ENCODE measurements at regions not wholly inside any gene's neighbourhood (a gene's known extent, or its start where the extent isn't known, plus 50 kb on each side); places are given as distances from the start of the nearest gene placed in this dataset.
A peak's percentile ranks its signal among the peaks of the same experiment; 100 is the strongest.

GRCh38 chr4:53937918-53938317 lies 126.5 kb downstream of the CHIC2 start:
- no peak for TF ChIP-seq CTCF (IDR thresholded peaks at IDR 0.05; ENCODE audit: borderline replicate concordance, insufficient read depth, low read depth, low read length)
- H3K4me3 ChIP-seq (ENCODE audit: low read depth, low read length): no peak overlapping the region

GRCh38 chr4:53937327-53937726 lies 127.1 kb downstream of the CHIC2 start:
- no peak for TF ChIP-seq CTCF (IDR thresholded peaks at IDR 0.05; ENCODE audit: borderline replicate concordance, insufficient read depth, low read depth, low read length)
- no peak overlapping the region for H3K4me3 ChIP-seq (ENCODE audit: low read depth, low read length)

- no peak overlapping the region for H3K4me3 ChIP-seq (ENCODE audit: low read depth, low read length)
- TF ChIP-seq CTCF (IDR thresholded peaks at IDR 0.05; ENCODE audit: borderline replicate concordance, insufficient read depth, low read depth, low read length): no peak
These were observed 128.6 kb downstream of the CHIC2 start for GRCh38 chr4:53935780-53936179.

GRCh38 chr4:53932796-53933610 lies 131.4 kb downstream of the CHIC2 start:
- TF ChIP-seq CTCF (IDR thresholded peaks at IDR 0.05; ENCODE audit: borderline replicate concordance, insufficient read depth, low read depth, low read length): no peak
- H3K4me3 ChIP-seq (ENCODE audit: low read depth, low read length): no peak overlapping the region

- H3K4me3 ChIP-seq (ENCODE audit: low read depth, low read length): no peak overlapping the region
- TF ChIP-seq CTCF (IDR thresholded peaks at IDR 0.05; ENCODE audit: borderline replicate concordance, insufficient read depth, low read depth, low read length): no peak
These were observed 132.9 kb downstream of the CHIC2 start for GRCh38 chr4:53931461-53931961.

- TF ChIP-seq CTCF (IDR thresholded peaks at IDR 0.05; ENCODE audit: borderline replicate concordance, insufficient read depth, low read depth, low read length): peak; percentile 63; the same call in 1 of the 2 replicates
- H3K4me3 ChIP-seq (ENCODE audit: low read depth, low read length): no peak overlapping the region
These were observed 134.2 kb downstream of the CHIC2 start for GRCh38 chr4:53929955-53930798.
